Fibroblast of skin of right quadriceps (primary cell): ENCODE measurements at regions not wholly inside any gene's neighbourhood (a gene's known extent, or its start where the extent isn't known, plus 50 kb on each side); places are given as distances from the start of the nearest gene placed in this dataset.

Source experiments
- DNase-seq: peaks from one replicate; pipeline ENCODE4 v3.0.0-alpha.2; 2013

DNA sequence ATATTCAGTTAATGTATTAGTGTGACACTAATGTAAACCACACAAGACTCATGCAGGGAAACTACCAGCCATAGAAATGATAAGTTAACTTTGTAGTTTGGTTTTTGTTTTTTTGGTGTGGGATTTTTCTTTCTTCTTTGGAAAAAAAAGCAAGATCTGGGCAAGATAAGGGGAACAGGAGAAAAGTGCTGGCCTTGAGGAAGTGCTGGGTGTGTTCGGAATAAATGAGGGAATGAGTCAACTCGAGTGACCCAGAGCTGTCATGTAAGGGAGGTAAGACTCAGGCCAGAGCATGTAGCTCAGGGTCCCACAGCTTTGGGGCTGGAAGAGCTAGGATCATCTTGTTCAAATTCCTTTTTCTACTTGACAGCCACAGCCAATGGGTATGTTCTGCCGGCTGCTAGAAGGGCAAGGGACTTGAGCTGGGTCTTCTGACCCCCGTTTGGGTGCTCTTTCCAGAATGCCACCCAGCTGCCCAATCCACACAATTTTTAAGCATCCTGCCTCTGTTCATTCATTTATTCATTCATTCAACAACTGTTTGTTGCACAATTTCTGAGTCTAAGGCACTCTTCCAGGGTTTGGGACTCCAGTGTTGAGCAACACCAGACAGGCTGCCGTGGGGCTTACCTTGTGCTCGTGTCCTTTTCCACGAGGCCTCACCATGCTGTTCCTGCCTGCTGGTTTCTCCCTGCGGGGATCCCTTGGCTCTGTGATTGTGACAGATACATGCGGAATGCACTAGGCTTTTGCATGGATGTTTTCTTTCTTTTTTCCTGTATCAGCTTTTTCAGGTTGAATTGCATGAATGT lies 54.5 kb downstream of the CLDN34 start:
- no peak for DNase-seq

DNA sequence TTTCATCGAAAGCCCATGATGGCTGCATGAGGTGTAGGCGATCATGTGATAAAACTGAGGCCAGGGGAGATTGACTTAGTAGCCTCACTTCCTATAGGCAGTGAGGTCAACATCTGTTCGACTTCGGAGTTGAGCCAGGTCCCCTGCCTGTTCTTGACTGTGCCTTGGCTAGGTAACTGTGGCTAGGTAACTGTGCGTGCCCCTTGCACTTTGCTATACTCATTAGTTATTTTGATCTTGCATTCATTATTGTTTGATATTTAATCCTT lies 55.0 kb downstream of the CLDN34 start:
- DNase-seq: no peak

DNA sequence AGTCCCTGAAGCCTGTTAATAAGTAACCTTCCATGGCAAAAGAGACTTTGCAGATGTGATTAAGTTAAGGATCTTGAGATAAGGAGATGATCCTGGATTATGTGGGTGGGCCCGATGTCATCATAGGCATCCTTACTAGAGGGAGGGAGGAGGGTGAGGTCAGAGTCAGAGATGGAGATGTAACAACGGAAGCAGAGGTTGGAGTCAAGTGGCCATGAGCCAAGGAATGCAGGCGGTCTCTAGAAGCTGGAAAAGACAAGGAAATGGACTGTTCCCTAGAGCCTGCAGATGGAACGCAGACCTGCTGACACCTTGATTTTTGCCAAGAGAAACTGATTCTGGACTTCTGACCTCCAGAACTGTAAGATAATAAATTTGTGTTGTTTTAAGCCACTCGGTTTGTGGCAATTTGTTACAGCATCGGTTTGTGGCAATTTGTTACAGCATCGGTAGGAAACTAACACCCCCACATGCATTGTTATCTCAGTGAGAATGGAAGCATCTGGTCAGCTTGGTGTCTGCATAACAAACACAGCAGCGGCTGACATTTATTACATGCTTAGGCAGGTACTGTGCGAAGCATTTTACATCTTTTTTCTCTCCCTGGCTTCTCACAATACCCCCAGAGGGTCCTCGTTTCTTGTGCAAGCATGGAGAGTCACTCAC lies 55.6 kb downstream of the CLDN34 start:
- DNase-seq: peak; percentile 55

DNA sequence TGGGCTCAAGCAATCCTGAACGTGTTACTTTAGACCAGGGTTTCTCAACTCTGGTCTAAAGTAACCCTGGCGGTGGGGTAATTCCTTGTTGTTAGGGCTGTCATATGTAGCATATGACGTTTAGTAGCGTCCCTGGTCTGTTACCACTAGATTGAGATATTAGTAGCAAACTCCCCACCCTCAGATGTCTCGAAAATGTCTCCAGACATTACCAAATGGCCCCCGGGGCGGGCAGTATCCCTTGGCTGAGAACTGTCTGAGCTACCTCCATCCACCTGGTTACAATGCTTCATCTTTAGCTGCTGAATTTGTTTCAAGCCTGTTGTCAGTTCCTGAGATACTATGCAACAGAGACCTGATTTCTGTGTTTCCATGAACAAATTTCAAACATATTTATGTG lies 56.7 kb downstream of the CLDN34 start:
- no peak for DNase-seq

DNA sequence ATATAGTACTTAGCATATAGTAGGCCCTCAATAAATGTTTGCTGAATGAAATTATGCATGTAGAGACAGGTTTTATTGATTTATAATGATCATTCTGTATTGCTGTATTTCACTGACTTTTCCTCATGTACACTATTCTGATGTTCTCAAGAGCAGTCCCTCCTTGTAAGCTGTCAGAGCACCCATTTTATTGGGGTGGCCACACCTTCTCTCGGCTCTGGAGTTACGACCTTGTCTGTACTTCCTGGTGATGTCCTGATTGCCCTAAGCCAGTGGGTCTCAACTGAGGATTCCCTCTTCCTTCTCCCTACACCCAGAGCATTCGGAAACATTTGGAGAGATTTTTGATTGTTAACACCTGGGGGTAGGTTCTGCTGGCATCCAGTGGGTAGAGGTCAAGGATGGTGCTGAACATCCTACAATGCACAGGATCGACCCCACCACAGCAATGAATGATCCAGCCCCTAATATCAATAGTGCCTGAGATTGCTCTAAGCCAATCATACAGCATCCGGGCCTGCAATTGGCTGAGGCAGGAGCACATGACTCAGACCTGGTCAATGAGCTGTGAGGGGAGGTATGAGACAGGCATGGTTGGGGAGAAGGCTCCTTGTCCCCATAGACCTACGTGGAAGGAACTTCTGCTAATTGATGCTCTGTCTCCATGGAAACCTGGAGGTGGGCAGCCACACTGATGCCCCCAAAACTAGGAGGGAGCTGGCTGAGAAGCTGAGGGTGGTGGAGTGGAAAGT lies 58.8 kb downstream of the CLDN34 start:
- no peak for DNase-seq

DNA sequence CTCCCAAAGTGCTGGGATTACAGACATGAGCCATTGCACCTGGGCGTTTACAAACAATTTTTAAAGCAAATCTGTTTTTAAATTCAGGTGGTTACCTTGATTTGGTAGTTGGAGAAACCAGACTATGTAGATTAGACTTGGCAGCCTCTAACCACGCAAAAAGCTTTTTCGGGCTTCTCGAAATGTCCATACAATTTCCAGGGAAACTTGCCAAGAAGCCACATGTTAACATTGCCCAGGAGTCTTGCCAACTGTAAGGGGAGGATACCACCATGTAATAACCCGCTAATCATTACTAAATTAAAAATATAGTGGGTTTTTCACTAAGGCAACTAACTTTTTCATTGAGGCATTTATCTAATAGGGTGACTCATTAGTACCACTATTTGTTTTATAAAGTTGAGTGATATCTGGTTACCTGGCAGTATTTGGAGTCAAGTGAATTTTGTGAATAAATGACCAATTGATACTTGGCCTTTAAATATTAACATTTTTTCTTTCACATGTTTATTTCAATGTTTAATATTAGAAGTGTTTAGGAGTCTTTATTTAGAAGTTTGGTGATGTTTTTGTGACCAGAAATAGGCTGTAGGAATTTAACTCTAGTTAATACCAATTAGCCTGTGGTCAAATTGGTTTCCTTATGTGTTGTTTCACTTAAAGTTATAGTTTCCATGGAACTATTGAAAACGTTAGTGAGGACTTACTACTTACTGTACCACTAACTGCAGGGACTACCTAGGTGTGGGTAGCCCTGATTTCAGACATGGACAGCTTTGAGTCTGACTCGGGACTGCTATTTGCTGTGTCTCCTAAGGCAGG lies 61.3 kb downstream of the CLDN34 start:
- DNase-seq: no peak

DNA sequence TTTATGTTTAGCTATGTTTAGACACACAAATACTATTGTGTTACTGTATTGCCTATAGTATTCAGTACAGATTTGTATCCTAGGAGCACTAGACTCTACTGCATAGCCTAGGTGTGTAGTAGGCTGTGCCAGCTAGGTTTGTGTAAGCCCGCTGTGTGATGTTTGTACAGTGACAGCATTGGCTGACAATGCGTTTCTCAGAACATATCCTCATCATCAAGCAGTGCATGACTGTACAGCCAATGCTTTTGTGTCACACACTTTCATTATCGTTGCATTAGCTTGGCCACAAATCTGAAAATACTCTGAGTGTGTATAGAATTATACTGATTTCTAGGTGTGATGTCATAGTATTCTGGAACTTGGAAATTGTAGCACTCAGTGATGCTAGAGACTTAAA lies 63.4 kb downstream of the CLDN34 start:
- no peak for DNase-seq

DNA sequence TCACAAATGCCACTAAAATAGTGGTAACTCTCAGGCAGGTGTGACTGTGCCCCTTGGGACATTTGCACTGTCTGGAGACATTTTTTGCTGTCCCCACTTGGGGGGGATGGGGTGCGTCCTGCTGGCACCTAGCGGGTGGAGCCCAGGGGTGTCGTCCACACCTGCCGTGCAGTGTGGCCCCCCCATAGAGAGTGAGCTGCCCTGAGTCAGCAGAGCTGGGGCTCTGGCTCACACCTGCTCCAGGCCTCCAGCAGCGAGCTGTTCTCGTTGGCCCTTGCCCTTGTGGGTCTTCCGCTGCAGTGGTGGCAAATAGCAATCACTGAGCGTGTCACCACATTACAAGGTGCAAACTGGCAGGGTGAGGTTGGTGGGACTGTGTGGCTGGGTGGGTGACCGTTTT lies 64.6 kb downstream of the CLDN34 start:
- no peak for DNase-seq

DNA sequence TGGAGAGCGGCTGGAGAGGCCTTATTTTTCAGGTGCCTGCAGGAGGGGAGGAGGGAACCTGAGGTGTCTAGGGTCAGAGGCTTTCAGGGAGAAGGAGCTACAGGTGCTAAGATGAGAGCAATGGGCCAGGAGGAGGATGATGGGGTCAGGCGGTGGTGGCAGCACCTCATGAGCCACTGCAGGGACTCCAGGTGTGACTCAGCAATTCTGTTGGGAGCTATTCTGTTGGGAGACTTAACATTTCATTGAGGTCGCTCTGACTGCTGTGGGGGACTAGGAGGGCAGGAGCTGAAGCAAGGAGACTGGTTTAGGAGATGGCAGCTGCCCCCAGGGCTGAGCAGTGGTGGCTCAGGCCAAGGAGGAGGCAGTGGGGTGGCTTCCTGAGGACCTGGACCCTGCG lies 65.0 kb downstream of the CLDN34 start:
- no peak for DNase-seq

DNA sequence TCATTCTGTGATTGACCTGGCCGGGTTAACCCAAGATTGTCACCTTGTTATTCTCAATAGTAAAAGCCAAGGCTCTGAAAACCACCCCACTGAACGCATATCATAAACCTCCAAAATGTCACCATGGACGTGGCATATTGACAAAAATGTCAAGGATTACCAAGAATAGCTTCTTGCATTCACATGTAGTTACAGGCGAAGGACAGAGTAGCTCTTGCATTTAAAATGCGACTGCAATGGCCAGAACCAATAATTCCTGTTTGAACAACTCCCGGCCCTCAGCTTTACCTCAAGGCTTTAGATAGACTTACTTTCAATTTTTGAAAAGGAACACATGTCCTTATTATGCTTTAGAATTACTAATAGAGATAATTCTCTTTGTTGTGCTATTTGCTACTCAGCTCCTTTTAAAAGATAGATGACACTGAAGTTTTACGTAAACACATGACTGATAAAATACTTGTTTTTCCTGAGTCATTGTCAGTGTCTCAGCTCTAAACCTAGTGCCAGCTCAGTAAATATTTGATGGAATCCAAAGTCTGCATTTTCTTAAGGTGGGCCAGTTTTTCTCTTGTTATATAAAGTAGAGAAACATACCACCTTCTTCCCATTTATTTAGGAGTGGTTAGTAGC lies 66.3 kb downstream of the CLDN34 start:
- DNase-seq: no peak

DNA sequence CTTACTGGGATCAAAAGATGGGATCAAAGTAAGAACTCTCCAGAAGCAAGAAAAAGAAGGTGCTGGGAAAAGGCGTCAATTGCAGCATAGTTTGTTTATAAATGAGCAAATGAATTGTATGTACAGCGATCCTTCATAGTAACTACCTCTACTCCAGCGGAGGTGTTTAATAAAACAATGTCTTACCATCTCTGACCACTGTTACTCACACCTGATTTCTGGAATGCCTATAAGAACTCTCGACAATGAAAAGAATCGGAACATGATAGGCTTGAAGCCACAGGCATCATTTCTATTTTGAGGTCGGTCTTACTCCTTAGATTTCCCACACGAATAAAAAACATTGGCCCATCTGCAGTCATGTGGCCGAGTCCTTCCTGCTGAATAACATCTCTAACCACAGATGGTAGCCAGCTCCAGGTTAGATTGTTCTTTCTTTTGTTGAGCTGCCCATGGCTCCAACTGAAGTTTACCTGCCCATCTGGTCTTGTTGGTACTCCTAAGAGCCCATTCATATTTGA lies 67.6 kb downstream of the CLDN34 start:
- no peak for DNase-seq

DNA sequence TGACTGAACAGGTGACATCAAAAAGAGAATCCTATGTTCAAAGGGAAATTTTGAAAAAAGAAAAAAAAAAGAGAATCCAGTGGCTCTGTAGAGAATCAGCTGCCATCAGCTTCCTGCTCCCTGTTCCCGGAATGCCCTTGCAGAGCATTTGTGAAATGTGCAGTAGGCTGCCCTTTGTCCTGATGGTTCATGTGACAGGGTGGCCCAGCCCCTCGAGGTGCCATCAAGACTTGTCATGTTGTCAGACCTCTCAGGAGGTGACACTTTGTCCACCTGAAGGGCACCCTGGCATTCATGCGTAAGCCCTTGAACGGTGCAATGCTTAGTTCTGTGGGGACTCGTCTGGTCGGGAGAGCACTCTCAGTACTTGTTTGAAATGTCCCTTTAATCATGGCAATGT lies 71.4 kb downstream of the CLDN34 start:
- no peak for DNase-seq

DNA sequence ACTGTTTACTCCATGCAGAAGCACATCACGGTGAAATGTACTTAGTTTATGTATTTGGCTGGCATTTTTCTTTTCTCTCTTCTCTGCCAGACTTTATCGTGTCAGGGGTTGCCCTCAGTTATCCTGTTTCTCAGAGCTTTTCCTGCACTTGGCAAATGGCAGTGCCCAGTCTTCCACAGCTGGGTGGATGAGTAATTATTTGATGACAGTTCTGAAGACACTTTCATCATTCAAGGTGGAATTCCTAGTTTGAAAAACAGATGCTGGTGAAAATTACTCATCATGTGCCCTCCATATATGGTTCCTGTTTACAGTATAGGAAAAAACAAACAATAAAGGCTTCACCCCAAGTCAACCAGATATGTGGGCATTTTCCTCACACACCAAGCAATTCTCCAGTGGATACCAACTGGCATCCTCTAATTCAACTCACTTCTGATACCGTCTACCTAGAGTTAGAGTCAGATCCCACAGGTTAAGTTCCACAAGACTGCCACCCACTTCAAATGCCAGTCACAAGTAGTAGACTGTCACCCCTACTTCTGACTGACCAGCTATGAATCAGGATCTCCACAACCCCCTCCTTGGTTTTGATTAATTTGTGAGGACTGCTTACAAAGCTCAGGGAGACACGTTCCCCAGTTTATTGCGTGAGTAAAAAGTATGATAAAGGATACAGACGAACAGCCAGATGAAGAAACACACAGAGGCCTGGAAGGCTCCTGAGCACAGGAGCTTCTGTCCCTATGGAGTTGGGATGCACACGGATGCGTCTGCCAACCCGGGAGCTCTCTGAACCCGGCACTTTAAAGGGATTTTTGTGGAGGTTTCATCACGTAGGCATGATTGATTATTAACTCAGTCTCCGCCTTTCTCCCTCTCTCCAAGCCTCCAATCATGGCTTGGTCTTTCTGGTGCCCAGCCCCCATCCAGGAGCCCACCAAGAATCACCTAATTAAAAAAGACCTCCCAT lies 72.9 kb downstream of the CLDN34 start:
- peak; percentile 18 for DNase-seq

DNA sequence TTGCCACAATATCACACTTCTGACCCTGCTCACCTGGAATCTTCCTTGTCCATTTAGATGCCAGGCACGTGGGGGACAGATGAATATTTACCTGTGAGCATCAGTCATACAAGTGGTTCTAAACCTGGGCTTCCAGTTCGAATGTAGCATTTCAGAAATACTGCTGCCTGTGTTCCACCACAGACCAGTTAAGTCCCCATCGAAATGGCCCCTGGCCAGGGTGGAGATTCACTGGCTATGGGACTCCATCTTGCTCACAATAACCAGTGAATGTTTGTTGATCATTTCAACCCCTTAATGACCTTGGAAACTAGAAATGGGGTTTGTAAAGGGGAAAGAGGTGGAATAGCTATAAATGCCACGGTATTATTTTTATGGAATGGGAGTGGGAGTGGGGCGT lies 73.8 kb downstream of the CLDN34 start:
- no peak for DNase-seq

DNA sequence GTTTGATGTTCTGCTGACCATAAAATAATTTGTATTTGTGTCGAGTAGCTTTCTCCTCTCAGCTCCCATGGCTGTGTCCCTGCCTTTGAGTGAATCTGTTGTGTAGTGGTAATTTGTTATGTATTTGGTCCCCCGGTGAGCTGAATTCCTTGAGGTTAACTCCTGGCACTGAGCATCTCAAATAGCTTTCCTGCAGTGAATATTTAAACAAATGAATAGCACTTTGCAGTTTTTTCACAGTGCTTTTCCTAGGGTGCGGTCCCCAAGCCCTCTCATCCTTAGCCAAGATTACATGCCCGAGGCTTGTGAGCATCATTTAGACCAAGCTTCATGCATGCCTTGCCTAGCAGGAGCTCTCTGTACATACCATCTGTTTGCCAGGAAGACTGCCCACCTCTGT lies 74.2 kb downstream of the CLDN34 start:
- DNase-seq: peak; percentile 38

DNA sequence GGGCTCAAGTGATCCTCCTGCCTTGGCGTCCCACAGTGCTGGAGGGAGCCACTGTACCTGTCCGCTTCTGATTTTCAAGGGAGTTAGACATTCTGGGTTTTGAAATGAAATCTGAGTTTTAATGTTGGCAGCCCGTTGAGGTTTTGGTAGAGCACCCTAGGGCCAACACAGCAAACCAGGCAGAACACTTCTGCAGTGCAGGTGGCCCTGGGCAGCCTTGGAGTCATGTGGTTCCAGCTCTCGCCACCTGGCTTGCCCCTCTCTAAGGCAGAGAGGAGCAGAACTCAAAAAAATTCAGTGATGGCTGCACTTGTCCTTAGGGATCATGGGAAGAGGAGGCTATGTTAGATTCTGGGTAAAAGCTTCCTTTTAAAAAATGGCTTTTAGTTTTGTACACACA lies 74.9 kb downstream of the CLDN34 start:
- DNase-seq: no peak

DNA sequence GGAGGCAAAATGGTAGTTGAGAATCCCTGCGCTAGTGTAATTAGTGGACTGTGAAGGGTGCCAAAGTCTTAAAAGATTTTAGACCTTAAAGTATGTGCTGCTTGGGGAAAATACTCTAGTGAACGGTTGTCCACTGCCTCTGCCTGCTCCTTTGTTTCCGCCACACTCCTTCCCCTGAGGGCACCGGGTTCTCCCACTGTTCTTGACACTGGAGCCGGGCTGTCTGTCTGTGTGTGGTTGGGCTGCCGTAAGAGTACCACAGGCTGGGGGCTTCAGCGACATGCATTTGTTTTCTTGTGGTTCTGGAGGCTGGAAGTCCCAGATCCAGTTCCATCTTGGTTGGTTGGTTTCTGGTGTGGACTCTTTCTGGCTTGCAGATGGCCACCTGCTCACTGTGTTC lies 76.2 kb downstream of the CLDN34 start:
- no peak for DNase-seq

DNA sequence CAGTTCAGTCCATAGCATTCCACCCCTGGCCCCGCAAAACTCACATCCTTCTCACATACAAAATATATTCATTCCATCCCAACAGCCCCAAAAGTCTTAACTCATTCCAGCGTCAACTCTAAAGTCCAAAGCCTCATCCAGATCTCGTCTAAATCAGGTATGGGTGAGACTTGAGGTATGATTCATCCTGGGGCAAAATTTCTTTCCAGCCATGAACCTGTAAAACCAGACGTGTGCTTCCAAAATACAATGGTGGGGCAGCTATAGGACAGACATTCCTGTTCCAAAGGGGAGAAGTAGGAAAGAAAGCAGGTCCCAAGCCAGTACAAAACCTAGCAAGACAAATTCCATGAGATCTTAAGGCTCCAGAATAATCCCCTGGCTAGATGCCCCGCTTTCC lies 76.9 kb downstream of the CLDN34 start:
- DNase-seq: no peak

DNA sequence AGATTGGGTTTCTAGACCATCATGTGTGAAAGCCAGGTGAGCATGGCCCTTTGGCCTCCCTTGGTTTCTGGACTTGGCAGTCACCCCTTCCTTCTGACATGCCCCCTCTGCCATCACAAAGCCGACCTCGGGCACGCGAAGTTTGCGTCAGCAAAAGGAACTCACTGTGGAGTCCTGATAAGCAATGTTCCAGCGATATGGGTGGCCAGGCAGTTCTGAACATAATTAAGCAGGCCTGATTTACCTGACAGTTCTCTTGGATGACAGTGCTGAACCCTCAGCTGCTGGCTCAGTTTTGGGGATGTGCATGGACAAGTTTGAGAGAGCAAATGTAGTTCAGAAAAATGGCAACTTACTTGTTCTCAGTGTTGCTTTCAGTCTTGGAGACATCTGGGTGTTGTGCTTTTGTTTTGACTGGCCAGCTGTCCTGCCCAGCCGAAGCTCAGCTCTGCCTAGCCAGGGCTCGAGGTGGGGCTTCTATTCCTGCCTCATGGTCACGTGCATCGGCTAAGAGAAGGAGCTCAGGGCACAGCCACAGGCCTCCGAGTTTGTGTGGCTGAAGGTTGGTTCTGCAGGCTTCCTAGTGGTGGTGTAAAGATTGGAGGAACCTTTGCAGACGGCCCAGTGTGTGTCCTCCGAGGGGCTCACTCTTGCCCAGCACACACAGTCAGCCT lies 78.3 kb downstream of the CLDN34 start:
- no peak for DNase-seq

DNA sequence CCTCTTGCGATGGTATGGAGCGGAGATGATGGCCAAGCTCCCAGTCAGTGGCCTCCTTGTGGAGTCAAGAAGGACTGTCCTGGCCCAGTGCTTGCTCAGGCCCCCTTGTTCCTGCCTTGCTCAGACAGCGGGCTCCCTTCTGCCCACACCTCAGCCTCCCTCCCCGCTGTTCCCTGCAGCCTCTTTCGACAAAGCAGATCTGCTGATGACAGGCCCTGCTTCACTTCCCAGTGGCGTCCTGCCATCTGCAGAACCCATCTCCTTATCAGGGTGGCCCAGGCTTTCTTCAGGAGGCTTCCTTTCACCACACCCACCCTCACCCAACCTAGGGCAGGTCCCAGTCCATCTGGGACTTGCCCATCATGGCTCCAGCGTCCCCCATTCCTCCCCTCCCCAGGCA lies 80.0 kb downstream of the CLDN34 start:
- no peak for DNase-seq

DNA sequence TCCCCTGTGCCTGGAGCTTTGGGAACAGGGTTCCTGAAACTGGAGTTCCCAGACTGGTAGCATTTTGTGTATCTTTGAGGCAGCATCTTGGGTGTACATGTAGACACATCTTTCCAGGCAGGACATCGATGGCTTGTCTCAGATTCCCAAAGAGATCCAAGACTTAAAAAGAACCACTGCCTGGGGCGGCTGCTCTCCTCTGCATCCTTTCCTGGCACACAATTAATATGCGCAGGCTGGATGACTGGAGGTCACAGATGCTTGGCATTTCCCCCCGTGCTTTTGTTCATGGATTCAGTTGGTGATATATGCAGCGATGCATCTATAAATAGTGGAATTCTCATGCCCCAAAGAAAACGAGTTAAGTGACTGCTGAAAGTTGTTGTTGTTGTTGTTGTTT lies 80.5 kb downstream of the CLDN34 start:
- DNase-seq: no peak
